ENCODE measurements at regions not wholly inside any gene's neighbourhood (a gene's known extent, or its start where the extent isn't known, plus 50 kb on each side); places are given as distances from the start of the nearest gene placed in this dataset.

DNA sequence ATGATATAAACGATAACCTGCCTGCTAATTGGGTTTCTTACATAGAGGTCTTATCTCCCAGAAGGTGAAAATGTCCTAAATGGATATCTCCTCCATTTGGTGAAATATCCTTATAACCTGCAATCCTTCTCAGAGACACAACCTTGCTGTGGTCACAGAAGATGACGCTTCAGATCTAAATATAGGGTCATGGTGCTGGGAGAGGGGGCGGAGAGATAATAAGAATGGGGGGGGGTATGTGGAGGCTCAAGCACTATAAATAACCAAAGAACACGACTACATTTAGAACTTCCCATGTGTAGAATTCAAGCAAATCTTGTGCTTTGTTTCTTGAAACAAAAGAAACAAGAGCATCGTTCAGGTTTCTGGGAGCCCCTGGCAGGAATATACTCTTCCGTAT lies 260.6 kb upstream of the ESRRG start:
- no peak for DNase-seq (ENCODE audit: low spot score)

DNA sequence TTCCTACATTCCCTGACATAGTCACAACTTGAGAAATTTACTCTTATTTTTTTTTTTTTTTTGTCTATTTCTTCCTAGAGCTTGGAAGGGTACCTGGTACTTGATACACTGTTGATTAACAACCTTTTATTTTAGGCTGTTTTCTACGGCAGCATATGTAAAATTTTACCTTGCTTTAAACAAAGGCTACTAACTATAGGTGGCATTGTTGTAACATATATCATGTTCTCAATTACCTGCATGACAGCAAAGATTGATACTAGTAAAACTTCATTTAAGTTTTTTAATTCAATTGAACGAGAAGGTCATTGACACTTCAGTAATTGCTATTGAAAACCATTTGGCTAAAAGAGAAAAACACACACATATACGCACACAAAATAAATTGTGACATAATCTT lies 238.3 kb upstream of the ESRRG start:
- DNase-seq (ENCODE audit: low spot score), result no peak

DNA sequence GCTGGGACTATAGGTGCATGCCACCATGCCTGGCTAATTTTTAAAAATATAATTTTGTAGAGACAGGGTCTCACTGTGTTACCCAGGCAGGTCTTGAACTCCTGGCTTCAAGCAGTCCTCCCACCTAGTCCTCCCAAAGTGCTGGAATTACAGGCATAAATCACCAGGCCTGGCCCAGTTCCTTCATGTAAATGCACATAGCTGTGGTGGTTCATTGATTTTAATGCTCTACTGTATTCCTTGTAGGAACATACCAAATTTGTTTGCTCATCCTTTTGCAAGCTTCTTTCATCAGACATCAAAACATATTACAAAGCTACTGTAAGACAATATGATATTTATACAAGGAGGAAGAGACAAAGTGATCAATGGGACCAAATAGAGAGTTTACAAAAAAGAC lies 237.5 kb upstream of the ESRRG start:
- DNase-seq (ENCODE audit: low spot score), result no peak

DNA sequence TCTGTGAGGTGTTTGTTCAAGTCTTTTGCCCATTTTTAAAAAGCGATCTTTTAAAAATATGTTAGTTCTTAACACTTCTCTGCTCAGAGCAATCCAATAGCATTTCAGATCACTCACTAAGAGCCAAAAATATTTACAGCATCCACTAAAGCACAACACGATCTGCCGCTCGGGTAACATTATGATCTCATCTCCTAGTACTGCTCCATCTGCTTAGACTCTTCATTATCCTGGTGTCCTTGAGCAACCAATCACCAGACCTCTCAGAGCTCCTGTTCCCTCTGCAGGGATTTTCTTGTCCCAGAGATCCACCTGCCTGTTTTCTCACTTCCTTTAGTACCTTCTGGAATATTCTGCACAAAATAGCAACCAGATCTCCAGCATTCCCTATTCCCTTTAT lies 235.3 kb upstream of the ESRRG start:
- no peak for DNase-seq (ENCODE audit: low spot score)

DNA sequence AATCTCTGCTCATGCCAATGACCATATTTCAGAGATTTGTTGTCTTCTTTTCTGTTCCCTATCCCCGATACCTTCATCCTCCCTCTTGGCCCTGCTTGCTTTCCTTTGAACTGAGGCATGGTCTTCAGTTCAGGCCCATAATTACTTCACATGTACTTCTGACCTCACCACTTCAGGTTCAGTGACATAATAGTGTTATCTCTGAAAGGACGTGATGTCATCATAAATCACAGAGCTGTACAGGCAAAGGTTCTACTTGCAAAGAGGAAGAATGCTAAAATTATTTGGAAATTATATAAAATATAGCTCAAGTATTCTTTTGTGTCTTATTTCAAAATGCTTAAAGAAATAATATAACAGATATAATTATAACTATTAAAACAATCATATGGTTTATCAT lies 230.3 kb upstream of the ESRRG start:
- DNase-seq (ENCODE audit: low spot score), result no peak

DNA sequence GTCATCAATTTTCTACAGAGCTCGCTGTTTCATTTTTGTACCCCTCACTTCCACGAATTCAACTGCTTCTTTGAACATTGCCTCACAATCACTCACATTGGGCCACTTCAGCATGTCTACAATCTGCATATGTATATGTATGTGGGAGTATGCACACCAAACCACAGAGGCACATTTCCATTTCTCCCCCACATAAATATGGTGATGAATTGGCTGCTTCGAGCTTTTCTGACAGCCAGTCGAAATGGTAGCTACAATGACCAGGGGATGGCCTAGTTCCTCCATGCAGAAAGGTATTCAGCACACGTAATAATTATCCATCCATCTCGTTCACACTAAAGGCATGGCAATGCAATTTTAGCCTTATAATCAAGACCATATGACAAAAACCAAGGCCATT lies 229.6 kb upstream of the ESRRG start:
- no peak for DNase-seq (ENCODE audit: low spot score)

- DNase-seq (ENCODE audit: low spot score), result peak; percentile 51
These were observed 222.4 kb upstream of the ESRRG start for GRCh38 chr1:216945538-216946080.

DNA sequence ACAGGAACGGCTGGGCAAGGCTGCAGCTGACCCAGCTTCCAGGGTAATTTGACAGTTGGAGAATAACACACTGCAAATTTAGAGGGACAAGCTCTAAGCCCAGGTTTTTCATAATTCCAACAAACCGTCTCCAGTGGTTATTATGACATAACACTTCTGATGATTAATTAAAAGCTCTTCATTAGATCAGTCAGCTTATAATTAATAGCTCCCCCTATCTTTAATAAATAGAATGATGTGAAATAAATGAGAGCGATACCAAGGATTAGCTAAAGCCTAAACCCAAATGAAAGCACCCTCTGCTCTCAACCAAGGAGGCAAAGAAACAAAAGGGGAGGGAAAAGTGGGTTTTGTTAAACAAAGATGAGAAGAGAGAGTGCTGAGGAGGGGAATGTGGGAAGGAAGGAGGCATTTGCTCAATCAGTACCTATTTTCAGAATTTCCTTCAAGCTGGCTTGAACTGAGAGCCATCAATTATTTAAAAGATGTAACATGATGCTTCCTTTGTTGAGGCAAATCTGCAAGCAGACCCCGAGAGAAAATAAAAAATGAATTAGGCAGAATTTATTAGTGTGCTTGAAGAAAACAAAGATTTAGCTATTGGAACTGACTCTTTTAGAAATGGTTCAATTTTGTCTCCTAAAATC lies 221.8 kb upstream of the ESRRG start:
- DNase-seq (ENCODE audit: low spot score), result no peak

DNA sequence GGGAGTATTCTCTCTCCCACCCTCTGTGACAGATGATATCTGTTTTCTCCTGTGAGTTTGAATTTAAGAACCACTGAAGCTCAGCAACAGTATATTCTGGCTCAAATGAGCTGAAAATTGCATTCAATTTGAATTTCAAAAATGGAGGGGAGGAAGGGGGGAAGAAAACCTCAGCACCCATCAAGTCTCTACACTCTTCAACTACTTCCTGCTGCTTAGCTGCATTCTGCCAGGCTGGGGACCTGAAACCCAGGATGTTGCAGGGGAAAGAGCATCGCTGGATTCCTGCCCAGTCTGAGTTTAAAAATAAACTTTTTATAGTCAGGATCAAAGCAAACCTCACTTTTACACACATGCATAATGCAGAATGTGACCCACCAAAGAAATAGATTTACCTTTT lies 214.3 kb upstream of the ESRRG start:
- DNase-seq (ENCODE audit: low spot score), result no peak

DNA sequence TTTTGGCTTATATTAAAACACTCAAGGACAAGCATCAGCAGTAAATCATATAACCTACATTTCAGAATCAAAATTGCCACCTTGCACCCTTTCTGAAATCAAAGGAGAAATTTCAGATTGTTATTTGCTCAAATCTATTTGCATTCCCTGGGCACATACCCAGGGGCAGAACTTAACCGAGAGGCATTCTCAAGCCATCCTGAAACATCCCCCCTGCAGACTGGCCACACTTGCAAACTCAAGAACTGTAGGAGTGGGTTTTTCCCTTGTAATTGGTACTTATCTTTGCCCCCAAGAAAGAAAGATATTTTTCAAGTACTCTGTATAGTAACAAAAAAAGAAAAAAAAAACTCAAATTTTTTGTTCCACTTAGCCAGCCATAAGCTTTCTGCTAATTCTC lies 213.6 kb upstream of the ESRRG start:
- DNase-seq (ENCODE audit: low spot score), result no peak

DNA sequence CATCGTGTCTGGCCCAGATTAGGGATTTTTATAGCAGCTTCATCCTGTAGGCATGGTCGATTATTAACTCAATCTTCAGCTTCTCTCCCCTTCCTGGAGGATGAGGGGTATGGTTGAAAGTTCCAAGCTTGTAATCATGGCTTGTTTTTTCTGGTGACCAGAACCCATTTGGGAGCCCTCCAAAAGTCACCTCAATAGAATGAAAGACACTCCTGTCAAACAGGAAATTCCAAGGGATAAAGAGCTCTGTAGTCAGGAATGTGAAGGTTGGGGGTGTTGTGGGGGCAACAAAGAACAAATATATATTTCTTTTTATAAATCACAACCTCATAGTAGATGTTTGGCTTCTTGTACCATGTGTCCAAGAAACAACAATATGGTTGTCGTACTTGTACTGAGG lies 212.7 kb upstream of the ESRRG start:
- DNase-seq (ENCODE audit: low spot score), result no peak

GRCh38 chr1:216932424-216932823 lies 209.2 kb upstream of the ESRRG start:
- DNase-seq (ENCODE audit: low spot score), result no peak

DNA sequence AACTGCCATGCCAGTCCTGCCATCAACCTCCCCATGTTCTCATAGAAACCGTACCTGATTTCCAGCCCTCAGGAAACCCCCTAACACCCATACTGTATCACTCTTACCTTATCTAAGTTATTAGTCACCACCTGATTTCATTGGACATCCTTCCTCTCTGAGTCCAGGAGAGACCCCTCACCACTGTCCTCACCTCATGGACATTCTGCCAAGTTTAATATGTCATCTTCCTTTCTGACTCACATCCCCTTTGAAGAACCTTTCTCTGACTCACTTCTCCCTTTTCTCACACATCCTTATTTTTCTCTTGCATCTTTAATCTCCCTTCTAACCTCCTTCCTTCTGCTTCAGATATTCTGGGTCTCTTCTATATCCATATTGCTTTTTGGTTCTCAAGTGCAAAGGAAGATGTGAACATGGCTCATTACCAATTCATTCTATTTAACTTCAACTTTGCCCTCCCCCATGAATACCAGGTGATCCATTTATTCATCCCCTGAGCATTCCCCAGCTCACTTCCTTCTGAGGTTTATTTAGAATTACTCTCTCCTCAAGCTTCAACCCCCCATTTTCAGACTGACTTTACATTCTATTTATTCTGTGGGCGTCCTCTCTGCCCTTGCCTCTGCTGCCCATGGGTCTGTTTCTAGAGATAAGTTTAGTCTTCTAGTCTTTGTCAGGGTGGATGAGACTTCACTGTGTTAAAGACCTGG lies 206.8 kb upstream of the ESRRG start:
- DNase-seq (ENCODE audit: low spot score), result no peak

DNA sequence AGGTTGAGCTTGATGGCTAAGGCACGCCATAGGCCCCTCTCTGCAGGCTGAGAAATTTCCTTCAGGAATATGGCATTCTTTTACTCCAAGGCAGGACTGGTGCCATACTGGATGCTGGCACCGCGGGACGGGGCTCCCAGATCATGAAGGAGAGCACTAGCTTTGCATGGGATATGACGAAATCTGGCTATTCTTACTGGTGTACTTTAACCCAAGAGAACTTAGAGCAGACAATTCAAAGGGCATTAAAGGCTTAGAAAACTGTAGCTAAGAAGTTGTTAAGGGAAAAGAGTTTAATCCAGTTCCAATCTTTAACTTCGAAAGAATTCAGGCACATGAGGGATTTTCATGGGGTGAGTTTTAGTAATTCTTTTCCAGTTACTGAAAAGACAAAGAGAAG lies 204.4 kb upstream of the ESRRG start:
- no peak for DNase-seq (ENCODE audit: low spot score)

- no peak for DNase-seq (ENCODE audit: low spot score)
These were observed 203.7 kb upstream of the ESRRG start for GRCh38 chr1:216926720-216927510.

DNA sequence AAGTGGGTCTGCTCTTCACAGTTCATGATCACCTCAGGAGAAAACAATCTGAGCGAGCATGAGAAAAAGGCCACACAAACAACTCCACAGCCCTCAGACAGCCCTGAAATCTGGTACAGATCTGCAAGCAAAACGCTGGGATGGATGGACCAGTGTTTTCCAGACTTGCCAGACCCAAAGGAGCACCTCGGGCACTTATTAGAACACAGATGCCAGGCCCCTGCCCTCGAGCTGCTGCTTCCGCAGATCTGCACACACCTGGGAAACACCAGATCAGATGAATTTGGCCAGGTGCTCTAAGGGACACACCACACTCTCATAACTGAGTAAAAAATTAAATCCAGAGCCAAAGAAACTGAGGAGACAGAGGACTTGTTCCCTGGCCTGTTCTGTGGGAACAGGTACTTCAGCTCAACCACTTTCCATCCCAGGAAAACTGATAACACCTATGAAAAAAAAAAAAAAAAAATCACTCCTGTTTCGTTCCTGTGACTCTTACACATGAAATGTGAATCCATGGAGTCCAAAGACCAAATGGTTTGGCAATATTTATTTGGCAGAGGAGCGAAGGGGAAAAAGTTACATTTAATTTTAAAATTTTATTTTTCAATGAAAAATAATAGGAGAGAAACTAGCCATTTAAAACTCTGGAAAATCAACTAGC lies 202.9 kb upstream of the ESRRG start:
- DNase-seq (ENCODE audit: low spot score), result no peak

DNA sequence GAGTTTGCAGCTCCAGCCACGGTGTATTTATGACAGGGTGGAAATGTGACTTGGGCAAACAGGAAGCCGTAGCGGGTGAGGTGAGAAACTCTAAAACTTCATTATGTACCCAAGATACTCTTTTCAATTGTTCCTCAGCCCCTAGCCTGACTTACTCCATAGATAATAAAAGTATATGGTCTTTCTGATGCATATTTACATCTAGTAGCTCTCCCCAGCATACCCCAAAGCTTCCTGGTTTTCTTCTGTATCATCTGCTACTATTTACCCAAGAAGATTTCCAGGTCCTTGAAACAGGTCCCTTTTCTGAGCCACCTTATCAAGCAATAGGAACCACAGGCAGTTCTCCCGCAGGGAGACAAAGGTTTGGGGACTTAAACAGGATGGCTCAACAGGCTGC lies 201.5 kb upstream of the ESRRG start:
- no peak for DNase-seq (ENCODE audit: low spot score)

- no peak for DNase-seq (ENCODE audit: low spot score)
These were observed 200.4 kb upstream of the ESRRG start for GRCh38 chr1:216923601-216924000.

GRCh38 chr1:216922406-216922805 lies 199.2 kb upstream of the ESRRG start:
- DNase-seq (ENCODE audit: low spot score), result no peak

- DNase-seq (ENCODE audit: low spot score), result no peak
These were observed 198.6 kb upstream of the ESRRG start for GRCh38 chr1:216921866-216922265.

DNA sequence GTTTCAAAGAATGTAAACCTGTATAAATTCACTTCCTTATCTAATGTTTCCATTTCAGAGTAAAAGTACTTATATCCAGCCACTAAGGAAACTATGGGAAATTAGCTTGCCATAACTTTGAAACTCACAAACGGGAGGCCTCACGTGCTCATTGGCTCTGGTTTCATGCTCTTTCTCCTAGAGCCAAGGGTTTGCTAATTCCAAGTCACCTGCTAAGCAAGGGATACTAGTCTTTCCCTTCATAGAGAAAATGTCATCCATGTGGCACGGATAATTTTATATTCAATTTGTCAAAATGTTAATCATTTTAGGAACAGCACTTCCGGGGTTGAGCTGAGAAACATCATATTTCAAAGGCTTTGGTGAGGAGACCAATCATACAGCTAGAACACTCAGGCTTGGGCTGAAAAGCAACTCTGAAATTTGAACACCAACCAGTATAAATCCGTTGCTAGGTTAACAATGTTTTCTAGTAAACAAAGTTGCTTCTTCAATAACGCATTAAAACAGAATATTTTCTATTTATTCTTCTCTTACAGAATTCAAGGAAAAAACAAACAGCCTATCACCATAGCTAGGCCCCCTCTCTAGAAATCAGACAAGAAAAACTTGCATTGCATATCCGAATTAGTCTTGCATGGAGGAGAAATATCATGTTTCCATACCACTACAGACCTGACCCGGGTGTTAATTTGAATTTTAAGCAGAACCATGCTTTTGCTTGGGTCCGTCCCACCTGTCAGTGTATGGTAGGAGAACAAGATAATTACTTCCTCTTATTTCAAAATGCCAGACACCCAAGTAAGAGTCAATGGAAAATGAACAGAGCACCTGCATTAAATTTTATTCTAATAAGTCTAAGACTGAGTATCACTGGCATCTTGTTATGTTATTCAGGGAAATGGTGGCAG lies 196.1 kb upstream of the ESRRG start:
- DNase-seq (ENCODE audit: low spot score), result no peak

Measured in globus pallidus (tissue), 1 donor.